H1 (cell line): ENCODE measurements at regions not wholly inside any gene's neighbourhood (a gene's known extent, or its start where the extent isn't known, plus 50 kb on each side); places are given as distances from the start of the nearest gene placed in this dataset.

Source experiments
- CTCF ChIA-PET: fragments of 300-600 bp; sonication (Branson Sonifier 250); formaldehyde crosslinking; loops from one replicate; lab custom pipeline; 2021; ENCODE audit not compliant: partially characterized antibody; lab: Charles Lee
- POLR2A ChIA-PET: fragments of 300-600 bp; sonication (Branson Sonifier 250); formaldehyde crosslinking; loops from one replicate; lab custom pipeline; 2021; ENCODE audit warnings: inconsistent platforms; ENCODE audit not compliant: partially characterized antibody; lab: Charles Lee
- DNase-seq, 2 experiments: peaks; one replicate each; pipeline versions ENCODE4 v3.0.0 to v3.0.0-alpha.2; 2010 to 2022; ENCODE audit warnings: low spot score in 2 of 2, low read depth in 1 of 2, mixed read lengths in 1 of 2
- FAIRE-seq: peaks from 2 replicates; lab custom pipeline; 2011; peaks lifted over from hg19 to GRCh38; lab: Jason Lieb, UNC
- H2AFZ ChIP-seq: 2 replicates; pipeline ENCODE4 v1.8.1; 2012; ENCODE audit warnings: low read length, inconsistent platforms
- H2AK5ac ChIP-seq: 2 replicates; pipeline ENCODE4 v1.6.1; 2013; ENCODE audit warnings: low read depth, low read length
- H2BK120ac ChIP-seq: replicated peaks from 2 replicates; pipeline ENCODE3; 2013; ENCODE audit warnings: low read depth, low read length, inconsistent platforms
- H2BK12ac ChIP-seq: 2 replicates; pipeline ENCODE4 v1.6.1; 2013; ENCODE audit warnings: low read depth, low read length
- H2BK15ac ChIP-seq: 2 replicates; pipeline ENCODE4 v1.6.1; 2013; ENCODE audit warnings: low read length
- H2BK20ac ChIP-seq: 2 replicates; pipeline ENCODE4 v1.6.1; 2013; ENCODE audit warnings: low read length
- H2BK5ac ChIP-seq: 2 replicates; pipeline ENCODE4 v1.6.1; 2013; ENCODE audit warnings: low read depth, low read length
- H3K14ac ChIP-seq: 2 replicates; pipeline ENCODE4 v1.6.1; 2013; ENCODE audit warnings: inconsistent platforms; ENCODE audit not compliant: insufficient read length
- H3K18ac ChIP-seq: 2 replicates; pipeline ENCODE4 v1.6.1; 2013; ENCODE audit warnings: low read length; ENCODE audit errors: extremely low read depth
- H3K23ac ChIP-seq: 2 replicates; pipeline ENCODE4 v1.6.1; 2013; ENCODE audit warnings: inconsistent platforms; ENCODE audit not compliant: insufficient read length
- H3K23me2 ChIP-seq: 2 replicates; pipeline ENCODE4 v1.6.1; 2013; ENCODE audit warnings: low read depth, low read length
- H3K27ac ChIP-seq: 2 replicates; pipeline ENCODE4 v1.6.1; 2011; ENCODE audit warnings: low read depth, low read length, inconsistent platforms
- H3K27me3 ChIP-seq, 4 experiments: replicated peaks in 1 of 4; 1 replicate in 1 of 4; 2 replicates in 3 of 4; pipeline versions ENCODE4 v1.6.1 to v1.8.1; 2011 to 2013; ENCODE audit warnings: low read length in 3 of 4, mild to moderate bottlenecking in 3 of 4, inconsistent platforms in 2 of 4, mixed read lengths in 2 of 4, moderate library complexity in 1 of 4; ENCODE audit not compliant: control insufficient read depth in 3 of 4, insufficient read depth in 3 of 4; ENCODE audit errors: extremely low read depth in 1 of 4
- H3K36me3 ChIP-seq, 4 experiments: 2 replicates each; pipeline versions ENCODE4 v1.6.1 to v1.8.1; 2011 to 2013; ENCODE audit warnings: mild to moderate bottlenecking in 4 of 4, low read length in 3 of 4, moderate library complexity in 2 of 4, control low read depth in 1 of 4, inconsistent platforms in 1 of 4; ENCODE audit not compliant: insufficient read depth in 4 of 4, control insufficient read depth in 2 of 4
- H3K4ac ChIP-seq: replicated peaks from 2 replicates; pipeline ENCODE3; 2013; ENCODE audit warnings: low read length, low read depth, mixed read lengths, inconsistent platforms; ENCODE audit not compliant: insufficient read length
- H3K4me1 ChIP-seq, 4 experiments: replicated peaks in 1 of 4; 1 replicate in 1 of 4; 2 replicates in 3 of 4; pipeline versions ENCODE4 v1.6.1 to v1.8.1; 2011 to 2013; ENCODE audit warnings: low read length in 3 of 4, inconsistent platforms in 2 of 4, mixed read lengths in 1 of 4; ENCODE audit not compliant: insufficient read depth in 4 of 4, control insufficient read depth in 3 of 4
- H3K4me2 ChIP-seq, 2 experiments: 2 replicates each; pipeline versions ENCODE4 v1.6.1 to v1.8.1; 2011 to 2013; ENCODE audit warnings: low read depth in 2 of 2, low read length in 2 of 2, control low read depth in 1 of 2, inconsistent platforms in 1 of 2, mild to moderate bottlenecking in 1 of 2; ENCODE audit not compliant: insufficient read depth in 1 of 2
- H3K4me3 ChIP-seq, 4 experiments: fragments of 200-600, 300-600 bp in 1 of 4; sonication (generic), shearing (Covaris generic), sonication (Bioruptor Twin) in 1 of 4; 2 replicates each; pipeline versions ENCODE4 v1.5.1 to v1.8.1; 2011 to 2016; ENCODE audit warnings: low read length in 4 of 4, low read depth in 3 of 4, control low read depth in 2 of 4, inconsistent platforms in 2 of 4, mild to moderate bottlenecking in 2 of 4, mixed read lengths in 1 of 4, moderate library complexity in 1 of 4; ENCODE audit not compliant: insufficient read depth in 2 of 4; ENCODE audit errors: extremely low read depth in 1 of 4
- H3K56ac ChIP-seq: replicated peaks from 2 replicates; pipeline ENCODE3; 2013; ENCODE audit warnings: low read depth, mild to moderate bottlenecking, mixed read lengths, low read length, inconsistent platforms; ENCODE audit not compliant: insufficient read length
- H3K79me1 ChIP-seq: 2 replicates; pipeline ENCODE4 v1.6.1; 2013; ENCODE audit warnings: low read depth, low read length, control low read depth
- H3K79me2 ChIP-seq, 2 experiments: 2 replicates each; pipeline versions ENCODE4 v1.6.1 to v1.8.1; 2012 to 2013; ENCODE audit warnings: low read length in 2 of 2, mild to moderate bottlenecking in 2 of 2, inconsistent platforms in 1 of 2; ENCODE audit not compliant: insufficient read depth in 2 of 2, control insufficient read depth in 1 of 2
- H3K9ac ChIP-seq, 4 experiments: replicated peaks in 1 of 4; 1 replicate in 1 of 4; 2 replicates in 3 of 4; pipeline versions ENCODE4 v1.6.1 to v1.8.1; 2011 to 2013; ENCODE audit warnings: low read depth in 3 of 4, low read length in 3 of 4, control low read depth in 2 of 4, mild to moderate bottlenecking in 2 of 4, moderate library complexity in 2 of 4, inconsistent platforms in 1 of 4; ENCODE audit errors: extremely low read depth in 1 of 4
- H3K9me3 ChIP-seq, 2 experiments: 2 replicates each; pipeline versions ENCODE4 v1.6.1 to v1.8.1; 2012 to 2013; ENCODE audit warnings: mild to moderate bottlenecking in 2 of 2, moderate library complexity in 2 of 2, control low read depth in 1 of 2, inconsistent platforms in 1 of 2, low read depth in 1 of 2, low read length in 1 of 2, mixed read lengths in 1 of 2; ENCODE audit not compliant: insufficient read depth in 2 of 2
- H4K20me1 ChIP-seq, 2 experiments: replicated peaks in 1 of 2; 2 replicates each; pipeline versions ENCODE3 to v1.8.1; 2011 to 2013; ENCODE audit warnings: inconsistent platforms in 2 of 2, low read length in 2 of 2, mild to moderate bottlenecking in 1 of 2; ENCODE audit not compliant: insufficient read depth in 2 of 2, control insufficient read depth in 1 of 2
- H4K5ac ChIP-seq: 2 replicates; pipeline ENCODE4 v1.6.1; 2013; ENCODE audit warnings: low read length, low read depth, mixed read lengths, inconsistent platforms; ENCODE audit not compliant: insufficient read length
- H4K8ac ChIP-seq: 2 replicates; pipeline ENCODE4 v1.8.0; 2013; ENCODE audit warnings: mild to moderate bottlenecking, moderate library complexity, low read length, inconsistent platforms; ENCODE audit not compliant: insufficient read depth; ENCODE audit errors: extremely low read depth
- H4K91ac ChIP-seq: replicated peaks from 2 replicates; pipeline ENCODE3; 2013; ENCODE audit warnings: low read length, mixed read lengths, inconsistent platforms; ENCODE audit not compliant: insufficient read length
- CBX5 ChIP-seq: fragments of 300-800, 300-1000 bp; sonication (generic); IDR thresholded peaks from 2 replicates; pipeline ENCODE4 v1.7.1; 2016; ENCODE audit warnings: antibody characterized with exemption, low read length, low read depth
- CEBPB ChIP-seq: IDR thresholded peaks from 2 replicates; pipeline ENCODE4 v1.6.1; 2012; ENCODE audit warnings: low read depth, low read length
- E2F6 ChIP-seq: IDR thresholded peaks from 2 replicates; pipeline ENCODE4 v1.6.1; 2012; ENCODE audit warnings: inconsistent platforms
- EGR1 ChIP-seq: IDR thresholded peaks from 2 replicates; pipeline ENCODE4 v1.6.1; 2011; ENCODE audit warnings: low read depth, low read length, borderline replicate concordance
- HDAC2 ChIP-seq, 2 experiments: fragments of 300-600 bp in 1 of 2; sonication (generic) in 1 of 2; IDR thresholded peaks; 2 replicates each; pipeline ENCODE4 v1.6.1; 2011 to 2012; ENCODE audit warnings: low read depth in 2 of 2, low read length in 2 of 2, mild to moderate bottlenecking in 2 of 2, moderate library complexity in 2 of 2, borderline replicate concordance in 1 of 2, inconsistent platforms in 1 of 2
- POLR2A ChIP-seq, 2 experiments: IDR thresholded peaks; 1 replicate in 1 of 2; 2 replicates in 1 of 2; pipeline ENCODE4 v1.6.1; 2011; ENCODE audit warnings: low read depth in 2 of 2, low read length in 2 of 2, mild to moderate bottlenecking in 2 of 2; ENCODE audit errors: control extremely low read depth in 1 of 2
- TBP ChIP-seq: IDR thresholded peaks from 2 replicates; pipeline ENCODE4 v1.6.1; 2011; ENCODE audit warnings: low read depth, low read length, improper control_type of control experiment
- TCF12 ChIP-seq: IDR thresholded peaks from 2 replicates; pipeline ENCODE4 v1.6.1; 2011; ENCODE audit warnings: low read depth, mild to moderate bottlenecking, low read length
- USF2 ChIP-seq: IDR thresholded peaks from 2 replicates; pipeline ENCODE4 v1.6.1; 2011; ENCODE audit warnings: low read length, improper control_type of control experiment
- WGBS, 2 experiments: shearing (Covaris generic) in 1 of 2; methylation state at CpG; one replicate each; pipeline versions ENCODE4 v1.1.6 to v1.1.7; 2013 to 2015; ENCODE audit warnings: low lambda C conversion rate in 2 of 2, mixed read lengths in 2 of 2, inconsistent platforms in 1 of 2, low coverage in 1 of 2, missing lambda C conversion rate in 1 of 2; ENCODE audit not compliant: insufficient replicate concordance in 2 of 2, insufficient coverage in 1 of 2, insufficient read length in 1 of 2; ENCODE audit errors: extremely low coverage in 1 of 2, missing lambda C conversion rate in 1 of 2; 5-methylcytosine and 5-hydroxymethylcytosine counted together
- TF ChIP-seq, protein P1 (sequence below): IDR thresholded peaks from 2 replicates; pipeline ENCODE4 v1.6.1; 2012; ENCODE audit warnings: low read length, inconsistent platforms

GRCh38 chr5:77921094-77921768 is 145.1 kb upstream of the TBCA start:
- FAIRE-seq (no peak), DNase-seq (no peak)
- ChIA-PET POLR2A (interaction anchor here (1.1 kb wide), 1 partner anchor 9 kb away, joined by 3 read pairs; no protein-coding TSS in a partner anchor), CTCF (interaction anchor here (1.2 to 1.3 kb wide), 2 partner anchors 17 to 43 kb away, joined by 3 to 5 read pairs; no protein-coding TSS in a partner anchor)
- Histone ChIP-seq H2BK12ac (no peak overlapping the region), H3K18ac (no peak overlapping the region), H3K79me1 (no peaks in the 10 kb centered on the region), H3K9me3 (no peaks in the 10 kb centered on the region), H3K36me3 (no peaks in the 10 kb centered on the region), H2BK15ac (no peak overlapping the region), H3K4ac (no peak overlapping the region), H3K56ac (no peak overlapping the region), H3K27me3 (no peaks in the 10 kb centered on the region; a peak in 1 of 7 replicates), H3K23ac (no peak overlapping the region), H3K4me1 (peaks cover 3 to 6% (median 5%) of the 10 kb centered on the region in 4 experiments; a peak in 4 of 7 replicates), H4K91ac (no peak overlapping the region), H3K14ac (no peak overlapping the region), H3K4me2 (no peak overlapping the region), H3K79me2 (no peaks in the 10 kb centered on the region), H2BK5ac (no peak overlapping the region), H3K27ac (no peak overlapping the region), H2AFZ (no peak overlapping the region), H2BK20ac (no peak overlapping the region), H4K20me1 (no peaks in the 10 kb centered on the region), H3K9ac (no peak overlapping the region), H3K23me2 (no peaks in the 10 kb centered on the region), H4K5ac (no peak overlapping the region), H2BK120ac (no peak overlapping the region), H2AK5ac (no peak overlapping the region), H4K8ac (no peak overlapping the region), H3K4me3 (no peak overlapping the region)
- 94% methylated on average over 4 of the region's 4 CpGs; no CpG with 5 or more reads in 1 of the 2 experiments for WGBS, 2 experiments
- TF ChIP-seq CBX5 (no peak), POLR2A (IDR thresholded peaks at IDR 0.05; ENCODE audit: control extremely low read depth in 1 of 2, low read depth in 2 of 2, low read length in 2 of 2) (no peak), USF2 (no peak), TBP (no peak), HDAC2 (IDR thresholded peaks at IDR 0.05; ENCODE audit: borderline replicate concordance in 1 of 2, low read depth in 2 of 2, low read length in 2 of 2) (no peak), CEBPB (no peak), TCF12 (no peak), EGR1 (no peak), E2F6 (no peak)
- TF ChIP-seq, protein P1, sequence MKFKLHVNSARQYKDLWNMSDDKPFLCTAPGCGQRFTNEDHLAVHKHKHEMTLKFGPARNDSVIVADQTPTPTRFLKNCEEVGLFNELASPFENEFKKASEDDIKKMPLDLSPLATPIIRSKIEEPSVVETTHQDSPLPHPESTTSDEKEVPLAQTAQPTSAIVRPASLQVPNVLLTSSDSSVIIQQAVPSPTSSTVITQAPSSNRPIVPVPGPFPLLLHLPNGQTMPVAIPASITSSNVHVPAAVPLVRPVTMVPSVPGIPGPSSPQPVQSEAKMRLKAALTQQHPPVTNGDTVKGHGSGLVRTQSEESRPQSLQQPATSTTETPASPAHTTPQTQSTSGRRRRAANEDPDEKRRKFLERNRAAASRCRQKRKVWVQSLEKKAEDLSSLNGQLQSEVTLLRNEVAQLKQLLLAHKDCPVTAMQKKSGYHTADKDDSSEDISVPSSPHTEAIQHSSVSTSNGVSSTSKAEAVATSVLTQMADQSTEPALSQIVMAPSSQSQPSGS, result no peak
